Cerebellar cortex (tissue), 1 donor: ENCODE measurements at regions not wholly inside any gene's neighbourhood (a gene's known extent, or its start where the extent isn't known, plus 50 kb on each side); places are given as distances from the start of the nearest gene placed in this dataset.

ENCODE experiments used
- DNase-seq: peaks from one replicate; pipeline ENCODE4 v3.0.0-alpha.2; 2015; ENCODE audit warnings: low spot score

- DNase-seq = no peak
Measured at GRCh38 chr2:2765176-2765800, 434.2 kb upstream of the MYT1L start.

DNA sequence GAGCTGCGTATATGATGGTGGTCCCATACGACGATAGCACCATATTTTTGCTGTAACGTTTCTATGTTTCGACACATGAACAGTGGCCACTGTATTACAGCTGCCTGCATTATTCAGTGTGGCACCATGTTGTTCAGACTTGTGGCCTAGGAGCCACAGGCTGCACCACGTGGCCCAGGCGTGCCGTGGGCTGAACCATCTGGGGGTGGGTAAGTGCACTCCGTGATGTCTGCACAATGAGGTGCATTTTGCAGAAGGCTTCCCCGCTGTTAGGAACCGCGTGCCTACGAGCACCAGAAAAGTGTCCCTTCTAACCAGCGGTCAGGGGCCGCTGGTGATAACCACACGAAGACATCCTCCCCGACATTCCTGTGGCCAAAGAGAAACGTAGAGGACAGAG, 433.7 kb upstream of the MYT1L start:
- no peak for DNase-seq

- peak; percentile 55 for DNase-seq
Measured at GRCh38 chr2:2764001-2764355, 432.9 kb upstream of the MYT1L start.

DNA sequence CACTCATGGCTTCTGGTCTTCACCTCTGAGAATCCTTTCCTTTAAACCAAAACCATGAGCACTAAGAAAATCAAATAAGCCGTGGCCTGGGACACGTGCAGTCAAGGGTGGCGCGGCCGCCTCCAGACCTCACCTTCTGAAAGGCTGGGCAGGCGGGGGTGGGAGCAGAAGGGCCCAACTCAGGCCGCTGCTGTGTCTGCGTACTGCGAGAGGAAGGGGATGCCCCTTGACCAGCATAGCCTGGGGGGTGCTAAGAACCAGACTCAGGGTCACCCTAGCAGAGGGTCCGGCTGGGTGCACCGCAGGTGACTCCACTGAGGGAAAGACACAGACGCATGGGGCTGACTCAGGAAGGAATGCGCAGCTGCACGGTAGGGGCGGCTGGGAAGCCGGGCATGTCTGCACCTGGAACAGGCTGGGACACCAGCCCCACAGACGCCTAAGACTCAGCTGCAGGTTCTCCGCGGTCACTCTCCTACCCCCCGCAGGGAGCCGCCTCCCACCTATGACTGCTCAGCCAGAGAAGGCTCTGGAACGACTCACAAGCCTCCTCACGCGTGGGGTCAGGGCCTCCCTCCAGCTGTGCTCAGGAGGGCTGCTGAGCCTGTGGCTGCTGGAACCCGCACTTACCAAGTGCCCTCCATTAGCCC, 432.4 kb upstream of the MYT1L start:
- DNase-seq = no peak

DNA sequence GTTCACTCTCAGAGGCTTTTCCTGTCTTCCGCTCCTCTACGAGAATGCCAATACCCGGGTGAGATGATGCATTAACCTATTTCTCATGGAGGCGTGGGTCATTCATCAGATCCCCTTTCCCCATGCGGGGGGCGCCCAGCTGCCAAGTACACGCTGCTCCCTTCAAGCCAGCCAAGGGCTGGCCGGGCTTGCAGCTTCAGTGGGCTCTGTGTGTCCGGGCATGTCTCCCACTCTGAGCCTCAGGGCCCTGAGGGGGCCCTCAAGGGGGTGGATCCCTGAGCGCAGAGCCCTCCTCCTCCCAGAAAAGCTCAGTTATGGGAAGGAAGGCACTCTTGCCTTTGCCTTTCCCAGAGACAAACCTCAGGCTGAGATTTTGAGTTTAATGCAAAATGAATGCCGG, 431.8 kb upstream of the MYT1L start:
- DNase-seq = no peak

DNA sequence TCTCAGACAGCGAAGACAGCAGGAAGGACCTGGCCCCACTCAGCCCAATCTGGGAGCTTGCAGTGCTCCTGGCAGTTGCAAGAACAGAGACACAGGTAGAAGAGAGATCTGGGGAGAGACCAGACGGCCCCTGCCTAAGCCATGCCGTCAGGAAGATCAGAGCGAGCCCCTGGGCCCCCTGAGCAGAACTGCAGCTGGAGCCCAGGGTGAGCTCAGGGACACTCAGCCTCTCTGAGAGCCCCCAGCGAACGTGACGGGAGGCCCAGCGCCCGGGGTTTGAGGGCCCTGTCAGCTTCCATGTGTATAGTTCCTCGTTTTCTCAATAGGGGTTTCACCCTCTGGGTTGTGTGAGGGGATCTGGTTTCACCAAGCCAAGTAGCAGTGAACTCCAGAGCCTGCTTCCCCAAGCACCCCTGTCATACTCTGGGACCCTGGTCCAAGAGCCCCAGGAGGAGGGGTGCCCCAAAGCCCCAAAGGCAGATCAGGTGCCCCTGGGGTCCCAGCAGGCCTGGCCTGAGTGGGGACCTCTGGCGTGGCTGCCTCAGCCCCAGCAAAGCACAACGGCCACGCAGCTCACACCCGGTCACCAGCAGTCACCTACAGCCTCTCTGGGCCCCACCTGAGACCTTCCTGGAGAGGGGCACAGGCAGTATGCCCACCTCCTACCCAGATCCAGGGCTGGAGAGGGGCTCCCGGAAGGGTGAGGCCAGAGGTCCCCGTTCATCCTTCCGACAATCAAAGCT, 431.3 kb upstream of the MYT1L start:
- no peak for DNase-seq

- DNase-seq = peak; percentile 94
Measured at GRCh38 chr2:2758793-2759367, 427.8 kb upstream of the MYT1L start.

DNA sequence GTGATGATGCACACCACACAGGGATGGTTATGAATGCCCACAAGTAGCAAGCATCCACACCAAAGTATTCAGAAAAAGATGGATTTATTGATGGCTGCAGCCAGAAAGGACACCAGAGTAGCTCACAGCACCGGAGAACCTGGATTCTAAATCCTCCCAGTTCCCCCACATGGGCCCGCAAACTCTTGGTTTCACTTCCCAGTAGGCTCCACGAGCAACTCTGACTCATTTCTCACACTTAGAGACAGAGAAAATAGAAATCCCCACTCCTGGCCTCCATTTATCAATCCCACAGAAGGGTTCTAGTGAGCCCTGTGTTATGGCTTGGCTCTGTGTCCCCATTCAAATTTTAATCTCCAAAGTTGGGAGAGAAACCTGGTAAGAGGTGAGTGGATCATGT, 426.7 kb upstream of the MYT1L start:
- no peak for DNase-seq

- DNase-seq = no peak
Measured at GRCh38 chr2:2756886-2757285, 425.8 kb upstream of the MYT1L start.

- DNase-seq = no peak
Measured at GRCh38 chr2:2755990-2756389, 424.9 kb upstream of the MYT1L start.

DNA sequence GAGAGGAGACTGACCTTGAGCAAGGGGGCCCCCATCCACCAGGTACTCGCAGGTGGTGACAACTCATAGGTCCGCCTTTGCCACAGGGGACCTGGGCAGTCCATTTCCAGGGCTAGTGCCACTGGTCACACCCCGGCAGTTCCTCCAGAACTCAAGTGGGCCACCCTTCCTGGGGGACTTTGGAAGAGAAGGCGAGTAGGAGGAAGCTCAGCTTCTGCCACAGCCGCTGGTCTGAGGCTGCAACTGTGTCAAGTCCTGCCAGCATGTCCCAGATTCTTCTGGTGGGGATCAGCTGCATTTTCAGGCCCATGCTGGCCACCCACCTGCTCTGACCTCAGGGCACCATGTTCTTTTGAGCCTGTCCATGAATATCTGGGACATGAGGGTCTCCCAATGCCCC, 423.9 kb upstream of the MYT1L start:
- DNase-seq = no peak

DNA sequence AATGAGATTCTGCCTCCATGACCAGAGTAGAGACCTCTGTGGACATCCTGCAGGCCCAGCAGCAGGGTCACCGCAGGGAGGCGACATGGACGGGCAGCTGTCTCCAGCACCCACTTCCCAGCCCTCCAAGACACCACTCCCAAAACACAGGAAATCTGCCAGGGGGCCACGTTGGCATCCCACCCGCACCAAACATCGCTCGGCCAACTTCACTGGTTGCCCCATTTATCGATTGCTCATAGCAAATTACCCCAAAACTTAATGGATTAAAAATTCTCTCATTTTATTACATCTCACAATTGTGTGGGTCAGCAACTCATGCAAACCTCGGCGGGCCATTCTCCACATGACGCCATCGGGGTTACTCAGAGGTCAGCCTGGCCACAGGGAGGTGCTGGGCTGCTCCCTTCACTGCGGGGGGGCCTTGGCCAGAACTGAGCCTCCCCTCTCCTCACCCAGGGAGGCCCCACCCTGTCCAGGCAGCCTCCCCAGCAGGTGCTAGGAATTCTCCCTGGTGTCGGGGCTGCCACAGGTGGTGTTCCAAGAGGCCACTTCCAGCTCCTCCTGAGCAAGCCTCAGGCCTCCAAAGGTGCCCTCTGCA, 420.7 kb upstream of the MYT1L start:
- no peak for DNase-seq

GRCh38 chr2:2750867-2751714, 420.0 kb upstream of the MYT1L start:
- DNase-seq = no peak

DNA sequence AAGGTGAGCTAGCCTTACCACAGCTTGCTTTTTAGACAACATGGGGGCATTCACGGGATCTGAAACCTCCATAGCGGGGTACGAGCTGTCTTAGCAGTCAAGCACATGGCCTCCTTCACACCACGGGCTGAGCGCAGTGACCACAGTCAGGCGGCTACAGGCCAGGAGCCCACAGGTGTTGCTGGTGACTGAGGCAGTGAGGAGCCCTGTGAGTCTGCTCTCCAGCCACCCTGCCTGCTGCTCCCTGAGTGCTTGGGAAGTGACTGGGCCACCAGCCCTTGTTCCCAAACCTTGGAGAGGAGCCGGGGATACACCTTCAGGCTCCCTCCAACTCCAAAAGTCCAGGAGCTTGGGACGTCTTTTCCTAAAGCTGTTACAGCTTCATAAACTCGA, 418.1 kb upstream of the MYT1L start:
- DNase-seq = no peak

DNA sequence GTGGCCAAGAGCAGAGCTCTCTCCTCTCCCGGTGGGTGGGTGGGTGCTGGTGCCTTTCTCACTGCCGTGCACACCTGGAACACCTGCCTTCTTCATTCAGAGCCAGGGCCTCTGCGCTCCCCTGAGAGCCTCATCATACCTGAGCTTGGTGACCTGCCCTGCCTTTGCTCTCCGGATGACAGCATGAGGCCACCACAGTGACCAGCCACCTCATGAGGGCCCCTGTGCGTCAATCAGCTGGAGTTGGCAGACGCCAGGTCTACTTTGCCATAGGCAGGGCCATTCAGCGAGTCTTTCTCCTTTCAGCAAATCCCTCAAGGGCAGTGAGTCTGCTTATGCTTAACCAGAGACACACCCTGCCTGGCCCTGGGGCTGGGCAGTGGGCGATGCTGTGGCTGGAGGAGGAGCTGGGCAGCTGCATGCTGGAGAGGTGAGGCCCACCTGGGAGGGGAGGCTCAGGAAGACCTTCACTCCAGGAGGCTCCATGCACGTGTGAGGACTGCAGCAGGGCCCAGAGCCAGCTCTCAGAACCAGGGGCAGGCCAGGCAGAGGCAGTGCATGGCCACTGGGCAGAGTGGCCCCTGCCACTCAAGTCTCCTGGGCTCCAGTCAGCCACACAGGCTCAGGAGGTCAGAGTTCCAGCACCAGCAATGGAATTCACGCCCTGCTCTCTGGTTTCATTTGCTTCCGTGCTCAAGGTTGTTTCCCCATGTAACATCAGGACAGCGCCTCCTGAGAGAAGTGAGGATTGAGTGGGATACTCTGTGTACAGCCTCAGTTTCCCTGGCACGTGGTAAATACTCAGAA, 417.5 kb upstream of the MYT1L start:
- DNase-seq = no peak

DNA sequence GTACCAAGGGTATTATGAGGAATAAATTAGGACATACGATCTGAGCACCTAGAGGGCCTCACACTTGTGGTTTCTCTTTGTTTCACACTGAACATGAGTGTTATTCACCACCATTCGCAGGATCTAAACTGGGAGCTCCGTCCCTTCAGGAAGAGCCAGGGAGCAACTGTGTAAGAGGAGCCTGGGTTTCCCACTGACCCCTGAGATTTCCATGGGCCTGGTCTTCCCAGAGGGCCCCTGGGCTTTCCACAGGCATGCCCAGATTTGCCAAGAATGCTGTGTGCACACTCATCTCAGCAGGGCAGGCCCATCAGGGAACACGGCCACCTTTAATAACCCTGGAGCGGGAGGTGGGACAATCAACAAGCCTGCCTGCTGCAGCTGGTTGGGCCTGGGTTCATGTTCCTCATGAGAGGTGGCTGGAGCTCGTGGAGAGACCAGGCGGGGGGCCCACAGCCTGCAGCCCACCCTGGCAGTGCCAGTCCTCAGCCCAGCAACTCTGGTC, 416.8 kb upstream of the MYT1L start:
- no peak for DNase-seq

DNA sequence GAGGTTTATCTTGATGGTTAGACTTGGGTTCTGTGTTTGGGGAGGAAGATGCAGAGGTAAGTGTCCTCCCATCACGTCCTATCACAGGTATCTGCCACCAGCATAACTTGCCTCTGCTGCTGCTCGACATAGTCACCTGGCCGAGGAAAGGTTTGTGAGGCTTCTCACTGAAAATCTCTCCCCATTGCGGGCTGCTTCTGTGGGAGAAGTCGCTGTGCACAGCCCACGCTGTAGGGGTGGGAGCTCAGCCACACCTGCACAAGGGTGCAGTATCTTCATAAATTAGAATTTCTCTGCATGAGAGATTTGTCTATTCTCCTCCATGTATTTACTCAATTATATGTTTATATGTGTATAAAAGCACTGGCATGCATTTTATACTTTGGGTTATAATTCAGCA, 415.7 kb upstream of the MYT1L start:
- no peak for DNase-seq

DNA sequence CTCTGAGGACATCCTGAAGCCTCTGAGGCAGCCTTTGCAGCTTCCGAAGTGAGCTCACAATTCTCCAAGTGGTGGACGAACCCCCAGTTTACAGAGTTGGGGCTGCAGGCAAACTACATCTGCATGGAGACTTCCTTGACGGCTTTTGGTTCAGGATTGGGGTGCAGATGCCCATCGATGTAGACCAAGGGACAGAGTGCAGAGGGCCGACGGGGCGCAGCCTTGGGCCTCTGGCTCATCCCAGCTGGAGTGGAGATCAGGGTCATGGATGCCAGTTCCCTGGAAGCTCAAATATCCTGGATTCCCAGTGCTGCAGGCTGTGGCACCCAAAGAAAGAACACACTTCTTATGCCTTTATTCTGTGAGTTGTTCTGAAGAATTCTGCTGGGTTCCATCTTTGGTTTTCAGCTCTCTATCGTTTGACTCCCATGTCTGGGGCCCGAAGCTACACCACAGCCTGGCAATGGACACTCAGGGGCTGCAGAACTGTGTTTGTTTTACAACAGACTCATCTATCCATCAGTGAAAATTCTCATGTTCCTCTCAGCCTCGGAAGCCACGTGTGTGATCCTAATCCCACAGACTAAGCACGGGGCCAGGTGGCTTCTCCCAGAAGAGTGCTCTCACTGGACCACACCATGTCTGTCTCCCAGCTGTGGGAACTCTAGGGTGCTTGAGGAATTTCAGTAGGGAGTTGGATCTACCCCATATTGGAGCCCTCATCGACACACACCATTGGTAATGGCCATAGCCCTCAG, 414.1 kb upstream of the MYT1L start:
- no peak for DNase-seq

DNA sequence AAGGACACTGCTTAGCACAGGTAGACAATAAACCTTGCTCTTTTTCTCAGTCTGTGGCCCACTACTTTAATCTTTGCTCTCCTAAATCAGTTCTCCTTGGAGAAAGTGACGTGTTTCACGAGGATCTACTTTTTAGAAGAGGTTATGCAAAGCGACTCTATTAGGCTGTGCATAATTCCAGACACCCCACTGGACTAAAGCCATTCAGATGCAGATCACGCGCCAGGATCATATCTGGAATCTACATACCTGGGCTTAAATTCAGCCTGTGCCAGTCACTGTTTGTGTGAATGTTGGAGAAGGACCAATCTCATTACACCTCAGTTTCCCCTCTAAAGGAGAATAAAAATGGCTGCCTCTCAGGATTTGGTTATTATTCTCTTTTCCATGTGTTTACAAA, 413.0 kb upstream of the MYT1L start:
- no peak for DNase-seq

DNA sequence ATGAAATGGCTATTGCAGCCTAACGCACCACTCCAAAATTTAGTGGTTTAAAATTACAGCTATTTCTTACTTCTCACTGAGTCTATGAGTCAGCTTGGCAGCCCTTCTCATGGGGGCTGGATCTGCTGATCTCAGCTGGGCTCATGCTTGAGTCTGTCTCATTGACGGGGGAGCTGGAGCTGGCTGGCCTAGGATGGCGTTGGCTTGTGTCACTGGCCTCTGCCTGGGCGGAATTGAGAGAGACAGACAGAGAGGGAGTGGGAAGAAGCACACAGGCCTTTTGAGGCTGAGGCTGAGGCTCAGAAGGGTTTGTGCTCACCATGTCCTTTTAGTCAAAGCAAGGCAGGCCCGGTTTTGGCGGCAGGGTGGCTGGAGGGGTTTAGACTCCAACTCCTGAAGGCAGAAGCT, 412.1 kb upstream of the MYT1L start:
- DNase-seq = peak; percentile 22
